Mesendoderm (in vitro differentiated cells): ENCODE measurements at regions not wholly inside any gene's neighbourhood (a gene's known extent, or its start where the extent isn't known, plus 50 kb on each side); places are given as distances from the start of the nearest gene placed in this dataset.
A peak's percentile ranks its signal among the peaks of the same experiment; 100 is the strongest.

Experiments
- DNase-seq: peaks from one replicate; pipeline ENCODE4 v3.0.0; 2013
- H2AK5ac ChIP-seq: 2 replicates; pipeline ENCODE4 v1.6.1; 2013; ENCODE audit warnings: low read length, inconsistent platforms
- H2BK120ac ChIP-seq: 2 replicates; pipeline ENCODE4 v1.6.1; 2013; ENCODE audit warnings: low read depth, mild to moderate bottlenecking, low read length, moderate library complexity, mixed read lengths
- H2BK15ac ChIP-seq: replicated peaks from 2 replicates; pipeline ENCODE4 v1.6.1; 2013; ENCODE audit warnings: low read depth, mild to moderate bottlenecking, moderate library complexity
- H2BK5ac ChIP-seq: 2 replicates; pipeline ENCODE4 v1.6.1; 2013; ENCODE audit warnings: low read length, inconsistent platforms
- H3K18ac ChIP-seq: 2 replicates; pipeline ENCODE4 v1.6.1; 2013; ENCODE audit warnings: mild to moderate bottlenecking, low read length, mixed read lengths
- H3K23ac ChIP-seq: one replicate; pipeline ENCODE4 v1.6.1; 2013; ENCODE audit warnings: low read length
- H3K27ac ChIP-seq: 2 replicates; pipeline ENCODE4 v1.5.1; 2013; ENCODE audit warnings: low read depth, mild to moderate bottlenecking, inconsistent platforms, low read length, moderate library complexity
- H3K27me3 ChIP-seq: 2 replicates; pipeline ENCODE4 v1.6.1; 2013; ENCODE audit warnings: low read length, control low read depth, mild to moderate bottlenecking, inconsistent platforms; ENCODE audit not compliant: insufficient read depth, poor library complexity
- H3K36me3 ChIP-seq: 2 replicates; pipeline ENCODE4 v1.6.1; 2013; ENCODE audit warnings: low read length, inconsistent platforms; ENCODE audit not compliant: control insufficient read depth, insufficient read depth
- H3K4ac ChIP-seq: one replicate; pipeline ENCODE4 v1.6.1; 2013; ENCODE audit warnings: low read depth, mild to moderate bottlenecking, low read length, moderate library complexity
- H3K4me1 ChIP-seq: 2 replicates; pipeline ENCODE4 v1.6.1; 2013; ENCODE audit warnings: low read depth, low read length, inconsistent platforms; ENCODE audit not compliant: control insufficient read depth
- H3K4me2 ChIP-seq: 2 replicates; pipeline ENCODE4 v1.6.1; 2013; ENCODE audit warnings: low read length
- H3K4me3 ChIP-seq: 2 replicates; pipeline ENCODE4 v1.5.1; 2013; ENCODE audit warnings: mild to moderate bottlenecking, low read length
- H3K56ac ChIP-seq: one replicate; pipeline ENCODE4 v1.6.1; 2013; ENCODE audit warnings: low read length
- H3K79me1 ChIP-seq: 2 replicates; pipeline ENCODE4 v1.6.1; 2013; ENCODE audit warnings: low read length, inconsistent platforms
- H3K79me2 ChIP-seq: 2 replicates; pipeline ENCODE4 v1.6.1; 2013; ENCODE audit warnings: mild to moderate bottlenecking, low read length; ENCODE audit not compliant: control insufficient read depth, insufficient read depth
- H3K9ac ChIP-seq: 2 replicates; pipeline ENCODE4 v1.6.1; 2013; ENCODE audit warnings: low read length, inconsistent platforms
- H4K5ac ChIP-seq: one replicate; pipeline ENCODE4 v1.6.1; 2013; ENCODE audit warnings: low read length
- H4K8ac ChIP-seq: one replicate; pipeline ENCODE4 v1.6.1; 2013; ENCODE audit warnings: low read depth, mild to moderate bottlenecking, control low read depth, low read length, moderate library complexity
- WGBS: extraction: QIAGEN DNeasy Blood & Tissue Kit; methylation state at CpG from one replicate; pipeline ENCODE4 v1.1.7; 2013; ENCODE audit warnings: low lambda C conversion rate, missing lambda C conversion rate; ENCODE audit not compliant: insufficient coverage; ENCODE audit errors: extremely low coverage; 5-methylcytosine and 5-hydroxymethylcytosine counted together

DNA sequence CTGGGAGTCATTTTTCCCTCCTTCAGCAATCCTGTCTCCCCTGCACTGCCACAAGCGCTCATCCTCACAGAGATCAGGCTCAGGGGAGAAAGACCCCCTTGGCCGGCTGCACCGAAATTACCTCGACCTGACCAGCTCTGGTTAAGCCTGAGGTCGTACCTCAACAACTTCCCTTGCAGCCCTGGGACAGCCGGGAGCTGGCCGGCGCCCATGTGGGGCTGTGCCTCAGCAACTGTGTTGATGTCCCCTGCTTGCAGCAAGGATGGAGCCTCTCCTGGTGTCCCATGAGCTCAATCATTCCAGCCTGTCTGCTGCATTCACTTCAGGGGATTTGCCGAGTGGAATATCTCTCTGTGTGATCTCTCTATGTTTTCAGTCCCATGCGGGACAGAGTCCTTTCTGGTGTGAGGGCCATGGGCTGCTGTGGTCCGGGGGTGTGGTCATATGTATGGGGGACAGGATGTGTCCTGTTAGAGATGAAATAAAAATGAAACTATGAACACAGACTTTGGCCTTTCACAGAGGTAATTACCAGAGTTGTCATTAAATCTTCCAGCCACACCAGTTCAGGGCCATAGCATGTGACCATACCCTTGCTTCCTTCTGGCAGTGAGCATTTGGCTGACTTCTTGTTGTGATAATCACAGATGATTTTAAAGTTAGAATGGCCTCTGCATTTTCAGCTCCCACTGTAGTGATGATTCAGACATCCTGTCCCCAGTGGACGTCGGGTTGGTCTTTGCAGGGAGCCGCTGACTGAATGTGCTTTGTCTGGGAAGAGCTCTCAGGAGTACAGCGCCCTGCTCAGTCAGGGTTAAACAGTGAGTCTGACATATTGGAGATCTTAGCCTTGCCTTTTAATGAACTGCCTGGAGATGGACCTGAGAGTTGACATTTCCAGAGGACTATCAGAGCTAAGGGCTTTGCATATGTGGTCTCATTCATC, 405.9 kb downstream of the AACS start:
- H3K23ac ChIP-seq = no peak overlapping the region
- H2BK120ac ChIP-seq = no peak overlapping the region
- no peak overlapping the region for H3K27ac ChIP-seq
- no peak overlapping the region for H3K4me2 ChIP-seq
- H3K36me3 ChIP-seq = no peaks in the 10 kb centered on the region
- no peak overlapping the region for H3K4ac ChIP-seq
- no peak overlapping the region for H2BK15ac ChIP-seq
- no peak overlapping the region for H2BK5ac ChIP-seq
- H3K18ac ChIP-seq = no peak overlapping the region
- no peaks in the 10 kb centered on the region for H3K79me2 ChIP-seq
- no CpG with 5 or more reads among the region's 15 CpGs for WGBS
- no peak for DNase-seq
- no peak overlapping the region for H3K56ac ChIP-seq
- H3K79me1 ChIP-seq = no peaks in the 10 kb centered on the region
- H3K4me3 ChIP-seq = no peak overlapping the region
- H4K8ac ChIP-seq = no peak overlapping the region
- no peak overlapping the region for H3K9ac ChIP-seq
- no peaks in the 10 kb centered on the region for H3K4me1 ChIP-seq
- no peak overlapping the region for H4K5ac ChIP-seq
- H2AK5ac ChIP-seq = no peak overlapping the region
- H3K27me3 ChIP-seq = no peaks in the 10 kb centered on the region

DNA sequence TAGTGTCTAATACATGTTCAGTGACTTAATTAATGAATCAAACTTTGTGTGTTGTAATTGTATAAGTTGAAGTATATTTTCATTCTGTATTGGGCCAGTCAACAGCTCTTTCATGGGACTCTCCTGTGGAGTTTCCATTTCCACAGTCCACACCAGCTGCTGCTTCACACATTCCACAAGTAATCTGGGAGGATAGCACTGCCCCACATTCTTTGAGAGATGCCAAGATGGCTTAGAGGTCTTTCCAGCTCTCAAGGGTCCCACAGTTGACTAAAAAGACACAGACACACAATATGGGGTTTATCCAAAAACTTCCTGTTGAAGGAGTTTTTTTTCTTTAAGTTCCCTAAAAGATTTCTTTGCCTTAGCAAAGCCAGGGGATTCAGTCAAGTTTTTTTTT, 408.3 kb downstream of the AACS start:
- H3K36me3 ChIP-seq = no peaks in the 10 kb centered on the region
- H3K56ac ChIP-seq = no peak overlapping the region

DNA sequence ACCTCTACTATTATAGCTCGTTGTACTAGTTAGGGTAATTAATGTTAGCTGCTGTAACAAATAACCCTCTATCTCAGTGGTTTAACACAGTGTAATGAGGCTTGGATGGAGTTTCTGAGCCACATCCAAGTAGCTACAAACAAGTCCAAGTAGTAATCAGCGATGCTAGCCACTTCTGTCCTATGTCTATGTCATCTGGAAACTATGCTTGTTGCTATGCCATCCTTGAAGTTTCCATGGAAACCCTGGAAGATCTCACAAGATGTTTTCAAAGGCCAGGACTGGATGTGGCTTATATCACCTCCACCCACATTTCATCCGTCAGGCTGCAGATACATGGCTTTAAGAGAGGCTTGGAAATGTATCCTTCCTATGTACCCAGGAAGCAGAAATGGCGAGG, 422.1 kb downstream of the AACS start:
- H3K4me3 ChIP-seq = no peak overlapping the region
- WGBS = no CpG with 5 or more reads among the region's 4 CpGs

More for the DNA sequence above, 408.3 kb downstream of the AACS start:
- H3K79me1 ChIP-seq = no peaks in the 10 kb centered on the region
- H3K79me2 ChIP-seq = no peaks in the 10 kb centered on the region
- no peak overlapping the region for H2BK15ac ChIP-seq
- H3K27ac ChIP-seq = no peak overlapping the region
- H3K4me1 ChIP-seq = no peaks in the 10 kb centered on the region
- H4K8ac ChIP-seq = no peak overlapping the region
- H4K5ac ChIP-seq = no peak overlapping the region
- no peak overlapping the region for H3K23ac ChIP-seq
- H3K9ac ChIP-seq = no peak overlapping the region
- no peak overlapping the region for H2BK5ac ChIP-seq
- no peak overlapping the region for H3K4me2 ChIP-seq
- no peak overlapping the region for H2BK120ac ChIP-seq
- H3K4ac ChIP-seq = no peak overlapping the region
- no peaks in the 10 kb centered on the region for H3K27me3 ChIP-seq
- DNase-seq = peak; percentile 13
- no peak overlapping the region for H3K4me3 ChIP-seq
- no peak overlapping the region for H3K18ac ChIP-seq
- no peak overlapping the region for H2AK5ac ChIP-seq

DNA sequence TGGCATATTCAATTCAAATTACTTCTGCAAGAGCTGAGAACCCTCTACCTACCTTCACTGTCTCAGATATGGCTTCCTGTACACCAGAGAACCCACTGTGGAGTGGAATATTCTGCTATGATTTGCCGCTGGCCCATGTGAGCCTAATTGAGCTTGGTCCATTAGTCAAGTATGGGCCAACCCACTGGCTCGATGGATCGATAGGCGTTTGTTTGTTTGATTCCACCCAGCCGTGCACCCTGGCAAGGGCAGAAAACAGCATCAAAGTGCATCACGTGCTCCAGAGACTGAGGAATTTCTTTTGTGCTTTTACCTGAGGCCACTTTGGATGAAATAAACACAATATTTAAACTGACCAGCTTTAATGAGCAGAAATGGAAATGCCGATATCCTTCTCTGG, 426.3 kb downstream of the AACS start:
- Histone ChIP-seq H4K8ac (no peak overlapping the region), H3K4me1 (no peaks in the 10 kb centered on the region), H3K79me2 (no peaks in the 10 kb centered on the region), H3K56ac (no peak overlapping the region), H3K4me2 (no peak overlapping the region), H3K9ac (no peak overlapping the region), H3K18ac (no peak overlapping the region), H3K79me1 (no peaks in the 10 kb centered on the region), H3K27ac (no peak overlapping the region), H2BK5ac (no peak overlapping the region), H3K4me3 (no peak overlapping the region), H2BK15ac (no peak overlapping the region), H3K27me3 (no peaks in the 10 kb centered on the region), H2AK5ac (no peak overlapping the region), H3K4ac (no peak overlapping the region), H4K5ac (no peak overlapping the region), H3K23ac (no peak overlapping the region), H3K36me3 (no peaks in the 10 kb centered on the region), H2BK120ac (no peak overlapping the region)
- no CpG with 5 or more reads among the region's 7 CpGs for WGBS
- no peak for DNase-seq

More for the DNA sequence above, 422.1 kb downstream of the AACS start:
- Histone ChIP-seq H3K36me3 (no peaks in the 10 kb centered on the region), H3K27ac (no peak overlapping the region), H2BK5ac (no peak overlapping the region), H4K5ac (no peak overlapping the region), H3K79me2 (no peaks in the 10 kb centered on the region), H2BK120ac (no peak overlapping the region), H3K23ac (no peak overlapping the region), H3K9ac (no peak overlapping the region), H3K56ac (no peak overlapping the region), H2AK5ac (no peak overlapping the region), H3K4ac (no peak overlapping the region), H3K4me2 (no peak overlapping the region), H4K8ac (no peak overlapping the region), H3K27me3 (no peaks in the 10 kb centered on the region), H3K4me1 (no peaks in the 10 kb centered on the region), H2BK15ac (no peak overlapping the region), H3K79me1 (no peaks in the 10 kb centered on the region), H3K18ac (no peak overlapping the region)
- DNase-seq = peak; percentile 50

DNA sequence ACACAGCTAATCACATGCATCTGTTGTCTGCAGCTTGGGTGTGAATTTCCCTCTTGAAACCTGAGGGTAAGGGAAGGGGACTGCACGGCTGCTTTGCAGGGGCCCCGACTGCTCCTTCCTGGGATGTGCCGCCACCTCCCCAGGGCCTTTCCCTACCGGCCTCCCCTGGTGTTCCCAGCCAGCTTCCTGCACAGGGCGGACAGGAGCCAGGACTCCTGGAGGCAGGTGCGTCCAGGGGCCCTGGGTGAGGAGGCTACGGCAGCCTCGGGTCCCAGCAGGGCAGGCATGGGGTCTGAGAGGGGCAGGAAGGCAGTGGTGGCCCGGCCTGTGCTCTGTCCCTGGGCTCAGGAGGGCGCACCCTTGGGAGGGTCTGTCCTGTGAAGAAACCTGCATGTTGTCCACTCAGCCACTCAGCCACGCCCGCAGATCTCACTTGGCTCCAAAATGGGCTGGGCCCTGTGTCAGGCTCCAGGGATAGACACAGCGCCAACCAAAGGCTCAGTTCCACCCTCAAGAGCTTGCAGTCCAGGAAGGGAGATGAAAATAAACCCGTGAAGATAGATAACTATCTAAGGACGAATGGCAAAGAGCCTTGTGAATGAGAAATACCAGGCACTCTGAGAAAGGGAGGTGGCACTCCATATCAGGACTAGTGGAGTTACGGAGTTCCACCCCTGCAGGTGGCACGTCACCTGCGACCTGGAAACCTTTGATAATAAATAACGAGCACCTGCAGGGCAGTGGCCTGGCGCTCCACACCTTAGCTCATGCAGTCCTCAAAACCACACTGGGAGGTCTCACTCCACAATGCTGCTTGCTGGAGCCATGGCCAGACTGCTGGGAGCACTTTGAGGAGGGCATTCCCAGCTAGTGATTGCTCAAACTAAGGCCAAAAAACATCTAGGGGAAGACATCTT, 427.4 kb downstream of the AACS start:
- no peak overlapping the region for H3K27ac ChIP-seq
- H3K36me3 ChIP-seq = no peaks in the 10 kb centered on the region
- H2BK120ac ChIP-seq = no peak overlapping the region
- no peaks in the 10 kb centered on the region for H3K79me1 ChIP-seq
- no peak overlapping the region for H3K9ac ChIP-seq
- no peak overlapping the region for H4K5ac ChIP-seq
- no peaks in the 10 kb centered on the region for H3K79me2 ChIP-seq
- H3K4me2 ChIP-seq = no peak overlapping the region
- no peak overlapping the region for H3K23ac ChIP-seq
- H3K27me3 ChIP-seq = no peaks in the 10 kb centered on the region
- H3K56ac ChIP-seq = no peak overlapping the region
- no peak overlapping the region for H3K4ac ChIP-seq
- no peak overlapping the region for H4K8ac ChIP-seq
- no peak overlapping the region for H2AK5ac ChIP-seq
- no peaks in the 10 kb centered on the region for H3K4me1 ChIP-seq
- H2BK15ac ChIP-seq = no peak overlapping the region
- DNase-seq = peak; percentile 10
- no peak overlapping the region for H3K4me3 ChIP-seq
- WGBS = no CpG with 5 or more reads among the region's 20 CpGs
- no peak overlapping the region for H2BK5ac ChIP-seq
- H3K18ac ChIP-seq = no peak overlapping the region
